Liver (tissue), 8 donors: ENCODE measurements at regions not wholly inside any gene's neighbourhood (a gene's known extent, or its start where the extent isn't known, plus 50 kb on each side); places are given as distances from the start of the nearest gene placed in this dataset.
"Not testable (repeated sequence)": the region's sequence is repeated elsewhere in the genome, so short reads cannot be mapped to it uniquely, and the experiment has no call there.

Source experiments
- DNase-seq: peaks from one replicate; pipeline ENCODE4 v3.0.0-alpha.2; 2017; ENCODE audit warnings: low spot score
- H3K27ac ChIP-seq, 2 donors: one replicate each; pipeline ENCODE4 v1.7.0; 2013; ENCODE audit warnings: inconsistent platforms in 2 of 2, low read length in 2 of 2, control low read depth in 1 of 2, low read depth in 1 of 2, mild to moderate bottlenecking in 1 of 2
- H3K27me3 ChIP-seq, 4 donors: one replicate each; pipeline versions ENCODE4 v1.6.1 to v1.7.0; 2013; ENCODE audit warnings: low read length in 3 of 4, inconsistent platforms in 1 of 4, mild to moderate bottlenecking in 1 of 4, moderate library complexity in 1 of 4; ENCODE audit not compliant: control insufficient read depth in 4 of 4, insufficient read depth in 4 of 4
- H3K36me3 ChIP-seq, 4 donors: one replicate each; pipeline versions ENCODE4 v1.6.1 to v1.7.0; 2013; ENCODE audit warnings: low read length in 3 of 4, mild to moderate bottlenecking in 3 of 4, low read depth in 1 of 4, moderate library complexity in 1 of 4; ENCODE audit not compliant: control insufficient read depth in 4 of 4, insufficient read depth in 3 of 4
- H3K4me1 ChIP-seq, 4 donors: one replicate each; pipeline versions ENCODE4 v1.6.1 to v1.7.0; 2013; ENCODE audit warnings: low read length in 3 of 4, mild to moderate bottlenecking in 3 of 4, moderate library complexity in 1 of 4; ENCODE audit not compliant: control insufficient read depth in 4 of 4, insufficient read depth in 4 of 4
- H3K4me3 ChIP-seq, 3 donors: one replicate each; pipeline versions ENCODE4 v1.6.1 to v1.7.0; 2013; ENCODE audit warnings: low read length in 3 of 3, control low read depth in 1 of 3, low read depth in 1 of 3, mild to moderate bottlenecking in 1 of 3
- H3K9ac ChIP-seq, 2 donors: one replicate each; pipeline ENCODE4 v1.7.0; 2013; ENCODE audit warnings: low read length in 2 of 2, mild to moderate bottlenecking in 2 of 2, moderate library complexity in 2 of 2, control low read depth in 1 of 2, low read depth in 1 of 2
- H3K9me3 ChIP-seq, 4 donors: one replicate each; pipeline versions ENCODE4 v1.6.1 to v1.7.0; 2013; ENCODE audit warnings: low read length in 3 of 4; ENCODE audit not compliant: control insufficient read depth in 4 of 4
- CTCF ChIP-seq: fragments of 150-350 bp; IDR thresholded peaks from 2 replicates; pipeline ENCODE4 v1.5.1; 2017; ENCODE audit warnings: improper control_type of control experiment, low read depth, low read length; ENCODE audit not compliant: missing input control
- EGR1 ChIP-seq, 2 donors: IDR thresholded peaks; 2 replicates each; pipeline ENCODE4 v1.6.1; 2016 to 2018; ENCODE audit warnings: antibody characterized with exemption in 2 of 2, low read depth in 2 of 2
- FOXA1 ChIP-seq: IDR thresholded peaks from 2 replicates; pipeline ENCODE4 v1.6.1; 2016; ENCODE audit warnings: antibody characterized with exemption
- FOXA2 ChIP-seq: IDR thresholded peaks from 2 replicates; pipeline ENCODE4 v1.6.1; 2016; ENCODE audit warnings: antibody characterized with exemption
- HNF4A ChIP-seq, 2 donors: conservative IDR thresholded peaks; 2 replicates each; pipeline ENCODE4 v1.6.1; 2016; ENCODE audit warnings: antibody characterized with exemption in 2 of 2, mild to moderate bottlenecking in 2 of 2
- JUND ChIP-seq, 2 donors: IDR thresholded peaks; 2 replicates each; pipeline ENCODE4 v1.6.1; 2016; ENCODE audit warnings: antibody characterized with exemption in 2 of 2
- MAX ChIP-seq: IDR thresholded peaks from 2 replicates; pipeline ENCODE4 v1.6.1; 2016; ENCODE audit warnings: antibody characterized with exemption
- NR2F2 ChIP-seq: IDR thresholded peaks from 2 replicates; pipeline ENCODE4 v1.6.1; 2016; ENCODE audit warnings: antibody characterized with exemption
- RAD21 ChIP-seq, 2 donors: IDR thresholded peaks; 2 replicates each; pipeline ENCODE4 v1.6.1; 2016; ENCODE audit warnings: antibody characterized with exemption in 2 of 2, mild to moderate bottlenecking in 2 of 2
- REST ChIP-seq: IDR thresholded peaks from 2 replicates; pipeline ENCODE4 v1.6.1; 2016; ENCODE audit warnings: antibody characterized with exemption, mild to moderate bottlenecking
- RXRA ChIP-seq, 2 donors: IDR thresholded peaks; 2 replicates each; pipeline ENCODE4 v1.6.1; 2017 to 2018; ENCODE audit warnings: antibody characterized with exemption in 2 of 2, mild to moderate bottlenecking in 1 of 2
- SP1 ChIP-seq: IDR thresholded peaks from 2 replicates; pipeline ENCODE4 v1.6.1; 2018; ENCODE audit warnings: antibody characterized with exemption, mild to moderate bottlenecking
- TAF1 ChIP-seq: conservative IDR thresholded peaks from 2 replicates; pipeline ENCODE4 v1.6.1; 2016; ENCODE audit warnings: antibody characterized with exemption, mild to moderate bottlenecking
- YY1 ChIP-seq: IDR thresholded peaks from 2 replicates; pipeline ENCODE4 v1.6.1; 2016; ENCODE audit warnings: antibody characterized with exemption, mild to moderate bottlenecking
- ZBTB33 ChIP-seq: IDR thresholded peaks from 2 replicates; pipeline ENCODE4 v1.6.1; 2016; ENCODE audit warnings: antibody characterized with exemption
- WGBS: extraction: QIAGEN DNeasy Blood & Tissue Kit; methylation state at CpG from one replicate; pipeline ENCODE4 v1.1.7; 2013; 5-methylcytosine and 5-hydroxymethylcytosine counted together
- donor health status: healthy.
- donor health status: healthy.
- donor health status: healthy.
- donor health status: healthy.
- donor health status: healthy.

- Histone ChIP-seq H3K36me3 (no peaks in the 10 kb centered on the region), H3K9me3 (peaks cover 0 to 3% (median 0%) of the 10 kb centered on the region in 4 donors), H3K9ac (no peak overlapping the region), H3K4me3 (no peak overlapping the region), H3K27me3 (no peaks in the 10 kb centered on the region), H3K4me1 (no peaks in the 10 kb centered on the region), H3K27ac (no peak overlapping the region)
- 96% methylated on average over 3 of the region's 3 CpGs for WGBS
- DNase-seq, result no peak
- TF ChIP-seq REST (no peak), YY1 (no peak), NR2F2 (no peak), RXRA (IDR thresholded peaks at IDR 0.05) (no peak), CTCF (no peak), ZBTB33 (no peak), FOXA2 (no peak), FOXA1 (no peak), JUND (IDR thresholded peaks at IDR 0.05) (no peak), HNF4A (conservative IDR thresholded peaks at IDR 0.05) (no peak), EGR1 (IDR thresholded peaks at IDR 0.05; ENCODE audit: low read depth in 2 of 2) (no peak), MAX (no peak), TAF1 (no peak)
Observed at GRCh38 chr10:62597226-62597625, 207.3 kb upstream of the ADO start.

GRCh38 chr10:62599161-62599560 lies 205.4 kb upstream of the ADO start:
- Histone ChIP-seq H3K27me3 (no peaks in the 10 kb centered on the region), H3K4me3 (no peak overlapping the region), H3K9me3 (peaks cover 0 to 3% (median 0%) of the 10 kb centered on the region in 4 donors), H3K4me1 (no peaks in the 10 kb centered on the region), H3K36me3 (no peaks in the 10 kb centered on the region), H3K27ac (no peak overlapping the region), H3K9ac (no peak overlapping the region)
- no peak for TF ChIP-seq RAD21 (IDR thresholded peaks at IDR 0.05)
- TF ChIP-seq FOXA1, result no peak
- TF ChIP-seq FOXA2, result no peak
- TF ChIP-seq REST, result no peak
- no peak for TF ChIP-seq JUND (IDR thresholded peaks at IDR 0.05)
- no peak for TF ChIP-seq SP1
- no peak for TF ChIP-seq YY1
- DNase-seq, result no peak
- WGBS, result 54% methylated on average over 2 of the region's 2 CpGs

GRCh38 chr10:62606551-62606950 lies 198.0 kb upstream of the ADO start:
- H3K27ac ChIP-seq, H3K4me1 ChIP-seq, H3K9me3 ChIP-seq, H3K36me3 ChIP-seq, DNase-seq, H3K9ac ChIP-seq, H3K27me3 ChIP-seq, H3K4me3 ChIP-seq: not testable (repeated sequence)
- 93% methylated on average over 3 of the region's 4 CpGs for WGBS
